ENCODE measurements at regions not wholly inside any gene's neighbourhood (a gene's known extent, or its start where the extent isn't known, plus 50 kb on each side); places are given as distances from the start of the nearest gene placed in this dataset.

DNA sequence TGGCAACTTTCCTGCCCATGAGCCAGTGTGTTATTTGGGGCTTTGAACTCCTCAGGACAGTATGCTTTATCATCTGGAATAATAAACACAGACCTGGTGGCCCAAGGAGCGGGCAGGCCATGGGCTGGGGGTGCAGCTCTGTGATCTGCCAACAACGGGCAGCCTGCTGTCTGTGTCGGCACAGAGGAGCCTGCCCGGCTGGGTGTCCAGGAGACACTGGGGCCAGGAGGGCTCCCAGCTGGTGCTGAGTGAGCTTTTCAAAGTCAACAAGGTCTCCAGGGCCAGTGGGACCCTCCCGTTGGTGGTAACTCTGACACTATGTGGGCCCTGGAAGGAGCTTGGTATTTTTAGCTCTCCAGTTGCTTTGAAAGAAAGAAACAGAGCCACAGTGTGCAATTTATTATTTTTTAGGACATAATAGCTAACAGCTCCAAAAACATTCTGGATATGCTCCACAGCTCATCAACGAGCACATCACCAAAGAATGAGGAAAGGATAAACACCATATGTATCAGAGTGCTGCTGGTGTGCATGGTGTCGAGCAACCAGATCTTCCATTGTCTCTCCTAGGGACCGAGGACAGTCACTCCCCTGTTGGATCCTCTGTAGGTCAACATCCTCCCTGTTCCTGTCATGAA, 488.7 kb upstream of the USP24 start:
- H3K27ac ChIP-seq (ENCODE audit: low read depth in 2 of 2, low read length in 2 of 2): no peak overlapping the region
- H3K27me3 ChIP-seq (ENCODE audit: control insufficient read depth, insufficient read depth, low read length): no peaks in the 10 kb centered on the region
- H3K4me3 ChIP-seq (ENCODE audit: low read length in 3 of 3): no peak overlapping the region
- FAIRE-seq: no peak
- no peaks in the 10 kb centered on the region for H3K36me3 ChIP-seq (ENCODE audit: control insufficient read depth in 2 of 3, insufficient read depth in 3 of 3, low read length in 3 of 3)
- intact Hi-C loops (cut with DNase I): no loop called here
- no peak overlapping the region for H3K9ac ChIP-seq (ENCODE audit: low read length in 3 of 3)
- H3K4me1 ChIP-seq (ENCODE audit: control insufficient read depth in 2 of 3, insufficient read depth in 2 of 3, low read depth in 1 of 3, low read length in 3 of 3): peaks cover 0 to 2% (median 0%) of the 10 kb centered on the region in 3 donors
- TF ChIP-seq, protein P1, sequence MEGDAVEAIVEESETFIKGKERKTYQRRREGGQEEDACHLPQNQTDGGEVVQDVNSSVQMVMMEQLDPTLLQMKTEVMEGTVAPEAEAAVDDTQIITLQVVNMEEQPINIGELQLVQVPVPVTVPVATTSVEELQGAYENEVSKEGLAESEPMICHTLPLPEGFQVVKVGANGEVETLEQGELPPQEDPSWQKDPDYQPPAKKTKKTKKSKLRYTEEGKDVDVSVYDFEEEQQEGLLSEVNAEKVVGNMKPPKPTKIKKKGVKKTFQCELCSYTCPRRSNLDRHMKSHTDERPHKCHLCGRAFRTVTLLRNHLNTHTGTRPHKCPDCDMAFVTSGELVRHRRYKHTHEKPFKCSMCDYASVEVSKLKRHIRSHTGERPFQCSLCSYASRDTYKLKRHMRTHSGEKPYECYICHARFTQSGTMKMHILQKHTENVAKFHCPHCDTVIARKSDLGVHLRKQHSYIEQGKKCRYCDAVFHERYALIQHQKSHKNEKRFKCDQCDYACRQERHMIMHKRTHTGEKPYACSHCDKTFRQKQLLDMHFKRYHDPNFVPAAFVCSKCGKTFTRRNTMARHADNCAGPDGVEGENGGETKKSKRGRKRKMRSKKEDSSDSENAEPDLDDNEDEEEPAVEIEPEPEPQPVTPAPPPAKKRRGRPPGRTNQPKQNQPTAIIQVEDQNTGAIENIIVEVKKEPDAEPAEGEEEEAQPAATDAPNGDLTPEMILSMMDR (IDR thresholded peaks at IDR 0.05; ENCODE audit: borderline replicate concordance, extremely low read depth, insufficient read depth): no peak
- no peaks in the 10 kb centered on the region for H3K9me3 ChIP-seq (ENCODE audit: control insufficient read depth in 2 of 3, insufficient read depth in 1 of 3, low read length in 3 of 3)
- peak in 1 of 5 donors; percentile 68 for DNase-seq

DNA sequence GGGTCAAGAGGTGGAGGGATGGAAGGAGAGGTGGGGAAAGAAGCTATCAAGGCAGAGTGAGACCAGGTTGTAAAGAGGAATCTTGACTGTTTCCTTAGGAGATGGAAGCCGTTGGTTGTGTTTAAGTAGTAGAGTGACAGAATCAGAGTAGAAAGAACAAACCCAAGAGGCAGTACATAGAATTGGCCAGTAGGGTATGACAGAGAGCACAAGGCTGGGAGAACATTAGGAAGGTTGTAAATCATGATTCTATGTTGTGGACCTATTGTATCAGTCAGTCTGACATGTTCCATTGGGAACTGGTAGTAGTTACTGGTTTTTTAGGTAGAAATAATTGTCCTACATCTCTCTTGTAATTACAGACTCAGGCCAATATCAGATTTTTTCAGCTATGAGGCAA, 486.9 kb upstream of the USP24 start:
- intact Hi-C loops (cut with DNase I): no loop called here
- Histone ChIP-seq H3K4me1 (ENCODE audit: control insufficient read depth in 2 of 3, insufficient read depth in 2 of 3, low read depth in 1 of 3, low read length in 3 of 3) (peaks cover 0 to 2% (median 0%) of the 10 kb centered on the region in 3 donors), H3K9ac (ENCODE audit: low read length in 3 of 3) (no peak overlapping the region), H3K27ac (ENCODE audit: low read depth in 2 of 2, low read length in 2 of 2) (no peak overlapping the region), H3K27me3 (ENCODE audit: control insufficient read depth, insufficient read depth, low read length) (no peaks in the 10 kb centered on the region), H3K36me3 (ENCODE audit: control insufficient read depth in 2 of 3, insufficient read depth in 3 of 3, low read length in 3 of 3) (no peaks in the 10 kb centered on the region), H3K9me3 (ENCODE audit: control insufficient read depth in 2 of 3, insufficient read depth in 1 of 3, low read length in 3 of 3) (no peaks in the 10 kb centered on the region), H3K4me3 (ENCODE audit: low read length in 3 of 3) (no peak overlapping the region)
- DNase-seq (no peak), FAIRE-seq (no peak)
- TF ChIP-seq, protein P1 (IDR thresholded peaks at IDR 0.05; ENCODE audit: borderline replicate concordance, extremely low read depth, insufficient read depth): peak; percentile 58

DNA sequence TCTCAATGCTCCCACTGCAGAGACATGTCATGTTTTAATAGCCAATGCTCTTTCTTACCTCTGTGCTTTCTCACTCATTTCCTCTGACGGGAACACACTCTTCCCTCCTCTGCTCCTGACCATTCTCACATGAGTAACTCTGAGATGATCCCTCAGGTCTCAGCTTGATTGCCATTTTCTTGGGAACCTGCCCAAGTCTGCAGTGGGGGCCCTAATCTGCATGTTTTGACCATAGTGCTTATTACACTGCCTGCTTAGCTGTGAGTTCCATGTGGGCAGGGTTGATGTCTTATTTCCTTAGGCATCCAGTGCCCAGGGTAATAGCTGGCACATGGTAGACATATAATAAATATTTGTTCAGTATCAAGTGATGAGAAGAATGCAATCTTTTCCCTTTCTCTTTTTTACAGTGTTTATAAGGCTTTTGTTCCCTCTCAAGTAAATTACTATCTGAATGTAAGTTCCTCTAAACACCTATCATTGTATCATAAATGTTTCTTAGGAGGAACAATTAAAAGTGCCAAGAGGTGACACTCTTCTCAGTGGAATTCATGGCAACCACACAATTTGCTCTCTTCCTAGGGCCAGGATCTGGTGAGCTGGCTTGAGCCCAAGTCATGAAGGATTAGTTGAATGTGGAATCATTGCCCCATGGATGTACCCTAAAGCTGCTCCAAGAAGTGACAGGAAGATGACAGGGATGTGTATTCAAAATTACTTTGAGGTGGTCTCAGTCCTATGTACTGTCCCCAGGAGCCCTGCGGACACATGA, 485.4 kb upstream of the USP24 start:
- no peak for DNase-seq
- Histone ChIP-seq H3K9me3 (ENCODE audit: control insufficient read depth in 2 of 3, insufficient read depth in 1 of 3, low read length in 3 of 3) (no peaks in the 10 kb centered on the region), H3K4me3 (ENCODE audit: low read length in 3 of 3) (no peak overlapping the region), H3K27ac (ENCODE audit: low read depth in 2 of 2, low read length in 2 of 2) (no peak overlapping the region), H3K27me3 (ENCODE audit: control insufficient read depth, insufficient read depth, low read length) (no peaks in the 10 kb centered on the region), H3K4me1 (ENCODE audit: control insufficient read depth in 2 of 3, insufficient read depth in 2 of 3, low read depth in 1 of 3, low read length in 3 of 3) (peaks cover 0 to 2% (median 0%) of the 10 kb centered on the region in 3 donors), H3K36me3 (ENCODE audit: control insufficient read depth in 2 of 3, insufficient read depth in 3 of 3, low read length in 3 of 3) (no peaks in the 10 kb centered on the region), H3K9ac (ENCODE audit: low read length in 3 of 3) (no peak overlapping the region)
- TF ChIP-seq, protein P1 (IDR thresholded peaks at IDR 0.05; ENCODE audit: borderline replicate concordance, extremely low read depth, insufficient read depth): no peak
- no peak for FAIRE-seq
- intact Hi-C loops (cut with DNase I): no loop called here

Measured in kidney (tissue), 13 donors.